IPS-18a (cell line): ENCODE measurements at regions not wholly inside any gene's neighbourhood (a gene's known extent, or its start where the extent isn't known, plus 50 kb on each side); places are given as distances from the start of the nearest gene placed in this dataset.
"Not testable (repeated sequence)": the region's sequence is repeated elsewhere in the genome, so short reads cannot be mapped to it uniquely, and the experiment has no call there.

Experiments used
- H3K27ac ChIP-seq: one replicate; pipeline ENCODE4 v1.5.1; 2013; ENCODE audit warnings: low read length
- H3K27me3 ChIP-seq: one replicate; pipeline ENCODE4 v1.6.1; 2013; ENCODE audit warnings: mild to moderate bottlenecking, low read length; ENCODE audit not compliant: control insufficient read depth, insufficient read depth
- H3K36me3 ChIP-seq: one replicate; pipeline ENCODE4 v1.6.1; 2013; ENCODE audit warnings: low read depth, low read length; ENCODE audit not compliant: control insufficient read depth
- H3K4me1 ChIP-seq: one replicate; pipeline ENCODE4 v1.6.1; 2013; ENCODE audit warnings: low read depth, low read length; ENCODE audit not compliant: control insufficient read depth
- H3K4me3 ChIP-seq: one replicate; pipeline ENCODE4 v1.5.1; 2013; ENCODE audit warnings: low read length
- H3K9ac ChIP-seq: one replicate; pipeline ENCODE4 v1.6.1; 2013; ENCODE audit warnings: mild to moderate bottlenecking, low read length, moderate library complexity
- H3K9me3 ChIP-seq: one replicate; pipeline ENCODE4 v1.6.1; 2013; ENCODE audit warnings: low read depth, low read length; ENCODE audit not compliant: control insufficient read depth

DNA sequence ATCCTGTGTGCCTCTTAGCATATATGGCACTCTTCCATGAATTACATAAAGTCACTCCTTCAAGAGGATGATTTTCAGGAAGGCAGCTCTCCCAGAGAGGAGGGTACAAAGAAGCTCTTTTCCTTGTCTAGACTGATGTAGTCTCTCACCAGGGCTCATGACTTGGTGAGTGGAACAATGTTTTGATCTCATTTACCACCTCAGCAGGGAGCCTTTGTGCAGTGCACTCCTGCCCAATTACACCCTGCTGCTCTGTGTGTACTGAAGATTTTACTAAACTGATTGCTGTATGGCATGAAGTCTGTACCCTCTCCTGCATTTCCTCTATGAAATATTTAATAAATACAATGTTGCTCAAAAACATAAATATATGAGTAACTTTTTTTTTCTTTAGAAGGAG lies 598.3 kb upstream of the HS3ST5 start:
- Histone ChIP-seq H3K27ac (no peak overlapping the region), H3K9me3 (no peaks in the 10 kb centered on the region), H3K36me3 (no peaks in the 10 kb centered on the region), H3K27me3 (peaks cover 9% of the 10 kb centered on the region), H3K4me3 (no peak overlapping the region), H3K4me1 (peaks cover 9% of the 10 kb centered on the region), H3K9ac (no peak overlapping the region)

GRCh38 chr6:114940181-114940580 lies 597.4 kb upstream of the HS3ST5 start:
- Histone ChIP-seq H3K4me3 (no peak overlapping the region), H3K9me3 (no peaks in the 10 kb centered on the region), H3K27me3 (peaks cover 9% of the 10 kb centered on the region)

DNA sequence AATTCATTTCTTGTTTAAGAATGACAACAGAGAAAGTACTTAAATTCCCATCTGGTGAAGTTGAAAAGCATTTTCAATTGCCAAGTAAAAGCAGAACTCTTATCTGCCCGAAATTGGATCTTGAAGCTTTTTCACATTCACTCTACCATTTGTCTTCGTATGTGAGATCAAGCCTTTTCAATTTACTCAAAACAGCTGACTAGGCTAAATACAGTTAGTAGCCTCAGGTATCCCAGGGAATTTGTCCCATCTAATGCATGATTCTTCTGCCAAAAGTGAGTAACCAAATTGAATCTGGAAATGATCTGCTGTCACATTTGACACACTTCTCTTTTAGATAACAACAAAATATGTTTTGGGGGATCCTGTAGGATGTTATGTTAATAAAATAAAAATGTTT lies 596.8 kb upstream of the HS3ST5 start:
- Histone ChIP-seq H3K27me3 (peaks cover 9% of the 10 kb centered on the region), H3K27ac (no peak overlapping the region), H3K4me1 (peaks cover 12% of the 10 kb centered on the region), H3K9me3 (no peaks in the 10 kb centered on the region), H3K4me3 (no peak overlapping the region), H3K36me3 (no peaks in the 10 kb centered on the region), H3K9ac (no peak overlapping the region)

More at GRCh38 chr6:114940181-114940580, 597.4 kb upstream of the HS3ST5 start:
- Histone ChIP-seq H3K4me1 (peaks cover 12% of the 10 kb centered on the region), H3K36me3 (no peaks in the 10 kb centered on the region), H3K9ac (no peak overlapping the region), H3K27ac (no peak overlapping the region)

DNA sequence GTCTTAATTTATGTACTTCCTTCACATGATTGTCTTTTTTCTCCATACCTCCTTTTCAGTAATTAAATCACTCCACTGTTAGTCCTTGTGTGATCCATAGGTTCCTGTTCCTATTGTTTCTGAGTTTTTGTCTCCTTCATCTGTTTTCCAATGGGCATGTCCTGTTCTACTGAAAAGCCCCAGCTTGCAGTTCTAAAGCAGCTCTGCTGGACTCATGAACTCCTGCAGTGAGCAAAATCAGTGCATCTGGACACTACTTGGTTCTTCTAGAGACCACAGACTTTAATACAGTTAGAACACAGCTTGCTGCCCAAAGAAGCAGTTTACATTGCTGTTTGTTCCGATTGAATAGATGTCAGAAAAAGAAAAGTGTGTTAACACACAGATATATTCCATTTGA lies 593.3 kb upstream of the HS3ST5 start:
- H3K36me3 ChIP-seq = no peaks in the 10 kb centered on the region
- H3K4me3 ChIP-seq = peak overlapping the region; percentile 10

GRCh38 chr6:114934079-114934478 lies 591.3 kb upstream of the HS3ST5 start:
- Histone ChIP-seq H3K36me3 (no peaks in the 10 kb centered on the region), H3K9me3 (no peaks in the 10 kb centered on the region), H3K9ac (no peak overlapping the region), H3K4me3 (no peak overlapping the region), H3K27ac (no peak overlapping the region), H3K27me3 (no peaks in the 10 kb centered on the region), H3K4me1 (peaks cover 8% of the 10 kb centered on the region)

More for the DNA sequence above, 593.3 kb upstream of the HS3ST5 start:
- Histone ChIP-seq H3K4me1 (peaks cover 12% of the 10 kb centered on the region), H3K27ac (no peak overlapping the region), H3K27me3 (no peaks in the 10 kb centered on the region), H3K9me3 (no peaks in the 10 kb centered on the region), H3K9ac (no peak overlapping the region)

DNA sequence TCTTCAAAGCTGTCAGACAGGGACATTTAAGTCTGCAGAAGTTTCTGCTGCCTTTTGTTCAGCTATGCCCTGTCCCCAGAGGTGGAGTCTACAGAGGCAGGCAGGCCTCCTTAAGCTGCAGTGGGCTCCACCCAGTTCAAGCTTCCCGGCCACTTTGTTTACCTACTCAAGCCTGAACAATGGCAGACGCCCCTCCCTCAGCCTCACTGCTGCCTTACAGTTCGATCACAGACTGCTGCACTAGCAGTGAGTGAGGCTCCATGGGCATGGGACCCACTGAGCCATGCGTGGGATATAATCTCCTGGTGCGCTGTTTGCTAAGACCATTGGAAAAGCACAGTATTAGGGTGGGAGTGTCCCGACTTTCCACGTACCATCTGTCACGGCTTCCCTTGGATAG lies 585.9 kb upstream of the HS3ST5 start:
- H3K4me3 ChIP-seq, H3K9ac ChIP-seq, H3K9me3 ChIP-seq, H3K36me3 ChIP-seq, H3K4me1 ChIP-seq, H3K27me3 ChIP-seq, H3K27ac ChIP-seq: not testable (repeated sequence)

DNA sequence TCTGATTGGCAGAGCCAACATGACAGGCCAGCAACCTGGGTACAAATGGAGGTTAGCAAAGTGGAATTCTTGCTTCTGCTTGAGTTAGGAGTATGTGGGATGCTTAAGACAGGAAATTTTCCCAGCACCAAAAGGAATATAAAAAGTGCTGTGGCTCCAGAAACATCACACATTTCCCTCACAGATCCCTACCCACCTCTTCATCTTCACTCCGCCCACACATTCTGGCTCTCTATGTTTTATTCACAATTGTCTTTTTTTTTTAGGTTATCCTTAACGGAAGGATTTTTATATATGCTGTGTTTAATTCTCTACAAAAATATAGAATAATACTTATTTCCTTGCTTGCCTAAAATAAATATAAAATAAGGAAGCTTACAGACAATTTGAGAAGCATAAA lies 563.3 kb upstream of the HS3ST5 start:
- Histone ChIP-seq H3K27ac (no peak overlapping the region), H3K4me3 (no peak overlapping the region), H3K9me3 (no peaks in the 10 kb centered on the region), H3K27me3 (no peaks in the 10 kb centered on the region), H3K4me1 (no peaks in the 10 kb centered on the region), H3K9ac (no peak overlapping the region), H3K36me3 (no peaks in the 10 kb centered on the region)

DNA sequence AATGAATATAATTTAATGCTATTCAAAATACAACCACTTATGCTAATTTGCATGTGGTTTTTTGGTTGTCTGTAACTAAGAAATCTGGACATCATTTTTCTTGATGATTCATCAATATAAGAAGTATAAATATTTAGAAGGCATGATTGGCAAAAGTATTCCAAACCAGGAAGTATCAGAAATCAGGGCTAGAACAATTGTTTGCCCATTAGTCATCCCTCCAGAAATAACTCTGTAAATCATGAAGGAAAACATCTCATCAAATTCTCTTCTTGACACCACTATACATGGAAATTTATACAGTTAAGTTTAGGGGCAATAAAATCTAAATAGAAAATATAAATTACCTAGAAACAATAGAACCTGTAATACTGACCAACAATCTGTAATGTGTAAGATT lies 554.7 kb upstream of the HS3ST5 start:
- Histone ChIP-seq H3K4me1 (no peaks in the 10 kb centered on the region), H3K36me3 (no peaks in the 10 kb centered on the region), H3K9ac (no peak overlapping the region), H3K4me3 (no peak overlapping the region), H3K27ac (no peak overlapping the region), H3K9me3 (peaks cover 10% of the 10 kb centered on the region), H3K27me3 (no peaks in the 10 kb centered on the region)

GRCh38 chr6:114892211-114892610 lies 549.4 kb upstream of the HS3ST5 start:
- H3K36me3 ChIP-seq = no peaks in the 10 kb centered on the region
- H3K9ac ChIP-seq = no peak overlapping the region
- H3K4me1 ChIP-seq = no peaks in the 10 kb centered on the region
- H3K9me3 ChIP-seq = no peaks in the 10 kb centered on the region
- H3K27ac ChIP-seq = no peak overlapping the region
- no peak overlapping the region for H3K4me3 ChIP-seq
- H3K27me3 ChIP-seq = no peaks in the 10 kb centered on the region

GRCh38 chr6:114888241-114888640 lies 545.4 kb upstream of the HS3ST5 start:
- no peaks in the 10 kb centered on the region for H3K4me1 ChIP-seq
- no peak overlapping the region for H3K9ac ChIP-seq
- H3K36me3 ChIP-seq = no peaks in the 10 kb centered on the region
- H3K9me3 ChIP-seq = no peaks in the 10 kb centered on the region
- no peaks in the 10 kb centered on the region for H3K27me3 ChIP-seq
- no peak overlapping the region for H3K4me3 ChIP-seq
- no peak overlapping the region for H3K27ac ChIP-seq

GRCh38 chr6:114886670-114887436 lies 544.0 kb upstream of the HS3ST5 start:
- Histone ChIP-seq H3K4me3 (no peak overlapping the region), H3K27me3 (no peaks in the 10 kb centered on the region), H3K36me3 (no peaks in the 10 kb centered on the region), H3K27ac (no peak overlapping the region), H3K9ac (no peak overlapping the region), H3K9me3 (no peaks in the 10 kb centered on the region), H3K4me1 (no peaks in the 10 kb centered on the region)

DNA sequence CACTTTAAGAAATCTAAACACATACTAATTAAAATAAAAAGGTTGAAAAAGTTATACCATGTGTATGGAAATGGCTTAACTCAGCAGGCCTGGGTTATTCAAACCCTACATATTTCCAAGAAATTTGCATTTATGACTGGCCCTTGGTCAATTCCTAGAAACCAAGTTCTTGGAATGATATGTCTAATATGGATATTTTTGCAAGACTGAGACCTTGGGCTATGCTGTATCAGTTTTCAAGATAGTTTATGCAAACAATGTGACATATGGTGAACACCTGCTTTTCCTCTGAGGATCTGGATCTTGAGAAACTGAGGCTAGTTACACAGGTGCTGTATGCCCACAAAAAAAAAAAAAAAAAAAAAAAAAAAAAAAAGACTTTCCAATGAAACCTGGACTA lies 536.9 kb upstream of the HS3ST5 start:
- Histone ChIP-seq H3K36me3 (no peaks in the 10 kb centered on the region), H3K27me3 (no peaks in the 10 kb centered on the region), H3K4me3 (no peak overlapping the region), H3K27ac (no peak overlapping the region), H3K9me3 (no peaks in the 10 kb centered on the region), H3K9ac (no peak overlapping the region), H3K4me1 (no peaks in the 10 kb centered on the region)
